Activated B cell treated with CpG ODN at 0.5 μM for 24 hours (primary cell): ENCODE measurements at regions not wholly inside any gene's neighbourhood (a gene's known extent, or its start where the extent isn't known, plus 50 kb on each side); places are given as distances from the start of the nearest gene placed in this dataset.

Experiments
- ATAC-seq: fragments of 200-7000 bp; cut with Tn5 transposase; one replicate; pipeline ENCODE4 v1.10.0; 2021; ENCODE audit warnings: low read depth, mild to moderate bottlenecking, moderate library complexity
- CTCF ChIA-PET: fragments of 350-600 bp; sonication (Branson Sonifier 250); formaldehyde crosslinking; loops from one replicate; lab custom pipeline; 2021; ENCODE audit warnings: antibody characterized with exemption; lab: Charles Lee
- POLR2A ChIA-PET: fragments of 350-600 bp; sonication (Branson Sonifier 250); formaldehyde crosslinking; loops from one replicate; lab custom pipeline; 2021; ENCODE audit warnings: antibody characterized with exemption; lab: Charles Lee
- DNase-seq: peaks from one replicate; pipeline ENCODE4 v3.0.0; 2022
- H3K27ac Mint-ChIP-seq: one replicate; pipeline ENCODE4 v1.8.0; 2020; ENCODE audit warnings: mixed read lengths
- H3K27me3 Mint-ChIP-seq: one replicate; pipeline ENCODE4 v1.8.0; 2021; ENCODE audit warnings: mixed read lengths
- H3K36me3 Mint-ChIP-seq: one replicate; pipeline ENCODE4 v1.8.0; 2021; ENCODE audit warnings: low read depth, mixed read lengths
- H3K4me1 Mint-ChIP-seq: one replicate; pipeline ENCODE4 v1.8.0; 2021; ENCODE audit warnings: mixed read lengths
- H3K4me3 Mint-ChIP-seq: one replicate; pipeline ENCODE4 v1.8.0; 2020; ENCODE audit warnings: mild to moderate bottlenecking, mixed read lengths
- H3K9me3 Mint-ChIP-seq: one replicate; pipeline ENCODE4 v1.8.0; 2020; ENCODE audit warnings: mixed read lengths
- CTCF ChIP-seq: fragments of 200-600 bp; IDR thresholded peaks from one replicate; pipeline ENCODE4 v1.8.0; 2022; ENCODE audit warnings: antibody characterized with exemption, mild to moderate bottlenecking
- intact Hi-C: fragments of 100-400 bp; cut with micrococcal nuclease; formaldehyde crosslinking; loops from one replicate; pipeline ENCODE4 v1.15.1; 2024

- peaks cover 7% of the 10 kb centered on the region for H3K27me3 Mint-ChIP-seq
- CTCF ChIA-PET: no interaction called here
- no peak for DNase-seq
- TF ChIP-seq CTCF: no peak
- no peak for ATAC-seq
- H3K27ac Mint-ChIP-seq: no peak overlapping the region
- H3K4me3 Mint-ChIP-seq: no peak overlapping the region
- peaks cover 7% of the 10 kb centered on the region for H3K9me3 Mint-ChIP-seq
- intact Hi-C loops: no loop called here
- POLR2A ChIA-PET: no interaction called here
- no peaks in the 10 kb centered on the region for H3K4me1 Mint-ChIP-seq
- H3K36me3 Mint-ChIP-seq: no peaks in the 10 kb centered on the region
These were observed 52.4 kb upstream of the SERINC1 start for GRCh38 chr6:122524056-122524455.

- Mint-ChIP-seq H3K27ac (no peak overlapping the region), H3K9me3 (peaks cover 7% of the 10 kb centered on the region), H3K27me3 (peaks cover 16% of the 10 kb centered on the region), H3K4me3 (no peak overlapping the region), H3K4me1 (no peaks in the 10 kb centered on the region), H3K36me3 (no peaks in the 10 kb centered on the region)
- ATAC-seq (peak; percentile 94), DNase-seq (no peak)
- POLR2A ChIA-PET: interaction anchor here (1.9 kb wide), 1 partner anchor 58 kb away, joined by 5 read pairs; the partner anchor contains the start of gene SERINC1
- intact Hi-C loops: loop anchor here (1.0 kb wide), 3 partner anchors 38 to 149 kb away; no protein-coding TSS in a partner anchor
- CTCF ChIA-PET: interaction anchor here (0.7 to 7.8 kb wide), 24 partner anchors 10 to 1475 kb away, joined by 3 to 137 read pairs (median 4); partner anchors contain the start of gene SERINC1
- TF ChIP-seq CTCF: peak; percentile 60
These were observed 58.9 kb upstream of the SERINC1 start for GRCh38 chr6:122530440-122531046.

GRCh38 chr6:122548281-122548680 lies 61.9 kb upstream of the PKIB start:
- intact Hi-C loops: no loop called here
- ATAC-seq (no peak), DNase-seq (no peak)
- H3K4me1 Mint-ChIP-seq: no peaks in the 10 kb centered on the region
- no peaks in the 10 kb centered on the region for H3K36me3 Mint-ChIP-seq
- POLR2A ChIA-PET: no interaction called here
- H3K9me3 Mint-ChIP-seq: no peaks in the 10 kb centered on the region
- TF ChIP-seq CTCF: no peak
- CTCF ChIA-PET: no interaction called here
- H3K4me3 Mint-ChIP-seq: no peak overlapping the region
- H3K27ac Mint-ChIP-seq: no peak overlapping the region
- H3K27me3 Mint-ChIP-seq: no peaks in the 10 kb centered on the region

GRCh38 chr6:122548820-122549219 lies 61.4 kb upstream of the PKIB start:
- no peaks in the 10 kb centered on the region for H3K4me1 Mint-ChIP-seq
- no peak for TF ChIP-seq CTCF
- CTCF ChIA-PET: no interaction called here
- H3K27me3 Mint-ChIP-seq: no peaks in the 10 kb centered on the region
- intact Hi-C loops: no loop called here
- H3K9me3 Mint-ChIP-seq: no peaks in the 10 kb centered on the region
- DNase-seq (no peak), ATAC-seq (no peak)
- H3K36me3 Mint-ChIP-seq: no peaks in the 10 kb centered on the region
- H3K4me3 Mint-ChIP-seq: no peak overlapping the region
- POLR2A ChIA-PET: no interaction called here
- no peak overlapping the region for H3K27ac Mint-ChIP-seq

- Mint-ChIP-seq H3K27ac (no peak overlapping the region), H3K4me1 (no peaks in the 10 kb centered on the region), H3K4me3 (no peak overlapping the region), H3K9me3 (peaks cover 1% of the 10 kb centered on the region), H3K36me3 (no peaks in the 10 kb centered on the region), H3K27me3 (no peaks in the 10 kb centered on the region)
- ATAC-seq: no peak
- TF ChIP-seq CTCF: no peak
- ChIA-PET POLR2A (no interaction called here), CTCF (no interaction called here)
- intact Hi-C loops: no loop called here
- DNase-seq: no peak
These were observed 56.5 kb upstream of the PKIB start for GRCh38 chr6:122553697-122554096.
